Colon (tissue), 2 donors: ENCODE measurements at regions not wholly inside any gene's neighbourhood (a gene's known extent, or its start where the extent isn't known, plus 50 kb on each side); places are given as distances from the start of the nearest gene placed in this dataset.

ENCODE experiments used
- FAIRE-seq: peaks from 2 replicates; lab custom pipeline; 2012; peaks lifted over from hg19 to GRCh38; lab: Jason Lieb, UNC
- donor health status: control.
- donor health status: control.

- FAIRE-seq = no peak
Observed at GRCh38 chr5:26669523-26669922, 368.9 kb downstream of the CDH9 start.

- FAIRE-seq = no peak
Observed at GRCh38 chr5:26669031-26669430, 369.4 kb downstream of the CDH9 start.

- FAIRE-seq = no peak
Observed at GRCh38 chr5:26666371-26666770, 372.0 kb downstream of the CDH9 start.

GRCh38 chr5:26663500-26663899 is 374.9 kb downstream of the CDH9 start:
- FAIRE-seq = no peak

- no peak for FAIRE-seq
Observed at GRCh38 chr5:26662806-26663360, 375.5 kb downstream of the CDH9 start.

GRCh38 chr5:26660116-26660515 is 378.3 kb downstream of the CDH9 start:
- no peak for FAIRE-seq

GRCh38 chr5:26649000-26649399 is 389.4 kb downstream of the CDH9 start:
- no peak for FAIRE-seq

GRCh38 chr5:26647781-26648180 is 390.6 kb downstream of the CDH9 start:
- no peak for FAIRE-seq

GRCh38 chr5:26645659-26646058 is 392.7 kb downstream of the CDH9 start:
- no peak for FAIRE-seq

- FAIRE-seq = no peak
Observed at GRCh38 chr5:26641492-26641891, 396.9 kb downstream of the CDH9 start.

GRCh38 chr5:26625099-26625498 is 413.3 kb downstream of the CDH9 start:
- no peak for FAIRE-seq

GRCh38 chr5:26622947-26623346 is 415.4 kb downstream of the CDH9 start:
- FAIRE-seq = no peak

GRCh38 chr5:26610577-26610976 is 427.8 kb downstream of the CDH9 start:
- no peak for FAIRE-seq

- FAIRE-seq = no peak
Observed at GRCh38 chr5:26601563-26601962, 436.8 kb downstream of the CDH9 start.

- no peak for FAIRE-seq
Observed at GRCh38 chr5:26582350-26583045, 455.9 kb downstream of the CDH9 start.

- FAIRE-seq = no peak
Observed at GRCh38 chr5:26579712-26580111, 458.7 kb downstream of the CDH9 start.

GRCh38 chr5:26578002-26578401 is 460.4 kb downstream of the CDH9 start:
- no peak for FAIRE-seq

- no peak for FAIRE-seq
Observed at GRCh38 chr5:26572480-26572879, 465.9 kb downstream of the CDH9 start.

GRCh38 chr5:26569929-26570258 is 468.5 kb downstream of the CDH9 start:
- no peak for FAIRE-seq

GRCh38 chr5:26569241-26569928 is 469.0 kb downstream of the CDH9 start:
- no peak for FAIRE-seq

GRCh38 chr5:26568316-26568715 is 470.1 kb downstream of the CDH9 start:
- FAIRE-seq = no peak

GRCh38 chr5:26563979-26564378 is 474.4 kb downstream of the CDH9 start:
- FAIRE-seq = no peak

GRCh38 chr5:26553079-26553478 is 485.3 kb downstream of the CDH9 start:
- FAIRE-seq = no peak

- no peak for FAIRE-seq
Observed at GRCh38 chr5:26543987-26544386, 494.4 kb downstream of the CDH9 start.
